ENCODE measurements at regions not wholly inside any gene's neighbourhood (a gene's known extent, or its start where the extent isn't known, plus 50 kb on each side); places are given as distances from the start of the nearest gene placed in this dataset.

DNA sequence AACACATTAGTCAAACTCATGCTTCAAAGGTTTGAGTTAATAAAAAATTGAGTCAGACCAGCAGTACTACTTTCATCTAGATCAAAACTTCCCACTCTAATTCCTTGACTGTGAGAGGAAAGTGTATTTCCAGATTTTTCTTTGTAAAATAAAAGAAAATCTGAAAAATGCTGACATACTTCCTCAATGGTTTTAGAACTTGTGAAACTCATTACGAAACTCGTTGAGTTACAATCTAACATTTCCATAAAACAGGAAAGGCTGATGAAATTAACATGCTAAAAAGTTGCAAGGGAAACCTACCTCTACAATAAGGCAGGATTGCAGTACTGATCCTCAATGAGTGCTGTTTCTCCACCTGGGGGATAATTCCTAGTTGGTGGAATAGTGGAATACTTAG lies 217.8 kb upstream of the HCCS start:
- FAIRE-seq (no peak), DNase-seq (ENCODE audit: insufficient read length, low spot score) (no peak)

DNA sequence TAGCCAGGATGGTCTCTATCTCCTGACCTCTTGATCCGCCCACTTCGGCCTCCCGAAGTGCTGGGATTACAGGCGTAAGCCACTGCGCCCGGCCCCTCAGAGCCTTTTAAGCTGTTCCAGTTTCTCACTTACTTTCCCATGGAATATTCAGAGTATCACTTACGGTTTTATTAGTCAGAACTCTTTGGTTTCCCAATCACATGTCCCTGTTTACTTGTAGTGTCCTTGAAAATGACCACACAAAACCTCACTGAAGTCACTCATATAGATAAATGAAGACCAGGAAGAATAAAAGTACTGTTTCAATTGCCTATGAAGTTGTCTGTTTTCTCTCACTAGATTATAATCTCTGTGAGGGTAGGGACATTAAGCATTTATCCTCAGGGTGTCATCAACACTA lies 217.2 kb upstream of the HCCS start:
- FAIRE-seq (no peak), DNase-seq (ENCODE audit: insufficient read length, low spot score) (no peak)

DNA sequence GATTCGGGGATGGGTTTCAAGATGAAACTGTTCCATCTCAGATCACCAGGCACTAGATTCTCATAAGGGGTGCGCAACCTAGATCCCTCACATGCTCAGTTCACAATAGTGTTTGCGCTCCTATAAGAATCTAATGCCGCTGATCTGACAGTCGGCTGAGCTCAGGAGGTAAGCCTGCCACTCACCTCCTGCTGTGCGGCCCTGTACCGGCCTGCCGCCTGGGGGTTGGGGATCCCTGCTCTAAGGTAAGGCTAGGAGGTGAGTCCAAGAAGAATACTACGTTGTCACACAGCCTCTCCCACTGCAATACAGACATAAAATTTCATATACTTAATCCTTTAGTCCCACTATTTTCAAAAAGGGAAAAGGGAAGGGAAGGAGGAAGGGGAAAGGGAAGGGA lies 213.4 kb upstream of the HCCS start:
- DNase-seq (ENCODE audit: insufficient read length, low spot score) = no peak
- FAIRE-seq = no peak

DNA sequence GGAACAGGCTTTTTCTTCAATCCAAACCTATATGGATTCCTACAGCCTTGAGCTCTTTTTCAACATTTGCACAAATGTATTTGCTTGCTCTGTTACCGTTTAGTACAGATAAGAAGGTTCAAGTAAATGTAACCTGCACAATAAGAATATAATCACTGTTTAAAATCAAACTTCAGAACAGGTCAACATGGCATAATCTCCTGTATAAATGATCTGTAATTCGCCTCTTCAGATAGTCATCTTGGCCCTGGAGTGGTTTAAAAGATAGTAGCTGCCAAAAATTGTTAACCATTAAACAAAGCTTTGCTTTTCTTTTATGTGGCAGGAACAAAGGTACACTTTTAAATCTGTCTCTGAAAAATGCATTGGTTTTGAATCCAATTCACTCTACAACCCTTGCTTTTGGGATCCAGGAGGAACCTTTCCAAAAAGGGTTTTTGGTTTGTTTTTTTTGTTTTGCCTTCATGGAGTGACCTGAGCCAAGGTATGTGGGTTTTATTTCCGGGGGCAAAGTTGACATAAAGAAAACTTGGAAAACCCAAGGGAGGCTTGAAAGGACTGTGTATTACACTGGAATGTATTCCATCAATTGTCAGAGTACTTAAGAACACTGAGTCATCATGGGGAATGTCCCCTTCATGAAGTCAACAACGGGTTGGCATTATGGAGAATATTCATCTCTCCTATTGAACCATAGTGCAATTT lies 210.4 kb upstream of the HCCS start:
- peak; percentile 21 for DNase-seq (ENCODE audit: insufficient read length, low spot score)
- no peak for FAIRE-seq

DNA sequence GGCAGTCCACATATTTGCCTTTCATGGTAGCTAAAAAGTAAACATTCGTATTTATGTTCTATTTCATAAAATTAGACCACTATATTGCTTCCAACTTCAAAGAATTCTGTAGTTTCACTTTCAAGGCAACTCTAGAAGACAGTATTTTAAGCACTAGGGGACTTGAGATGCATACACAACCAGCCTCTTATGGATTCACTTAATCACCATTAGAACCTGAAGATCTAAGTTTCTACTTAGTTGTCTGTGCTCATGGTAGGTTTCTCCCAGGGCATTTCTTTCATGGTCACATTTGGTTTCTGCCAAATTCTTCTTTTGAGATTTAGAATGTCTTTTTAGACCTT lies 209.9 kb upstream of the HCCS start:
- FAIRE-seq = no peak
- no peak for DNase-seq (ENCODE audit: insufficient read length, low spot score)

DNA sequence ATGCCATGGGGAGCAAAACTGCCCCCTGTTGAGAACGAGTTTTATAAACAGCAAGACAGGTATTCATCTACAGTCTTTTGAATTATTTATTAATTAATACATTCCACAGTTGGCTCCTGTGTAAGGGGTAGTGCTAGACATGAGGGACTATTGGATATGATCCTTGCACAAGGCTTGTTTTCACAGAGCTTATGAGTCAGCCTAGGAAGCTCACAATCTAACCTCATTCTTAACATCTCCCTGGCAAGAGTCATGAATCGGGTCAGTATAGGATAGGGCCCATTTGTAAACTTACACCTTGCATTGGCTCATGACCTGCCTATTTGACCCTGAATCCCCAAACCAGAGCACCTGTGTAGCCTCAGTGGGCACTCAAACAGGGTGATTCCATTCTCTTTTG lies 209.1 kb upstream of the HCCS start:
- DNase-seq (ENCODE audit: insufficient read length, low spot score) (no peak), FAIRE-seq (no peak)

DNA sequence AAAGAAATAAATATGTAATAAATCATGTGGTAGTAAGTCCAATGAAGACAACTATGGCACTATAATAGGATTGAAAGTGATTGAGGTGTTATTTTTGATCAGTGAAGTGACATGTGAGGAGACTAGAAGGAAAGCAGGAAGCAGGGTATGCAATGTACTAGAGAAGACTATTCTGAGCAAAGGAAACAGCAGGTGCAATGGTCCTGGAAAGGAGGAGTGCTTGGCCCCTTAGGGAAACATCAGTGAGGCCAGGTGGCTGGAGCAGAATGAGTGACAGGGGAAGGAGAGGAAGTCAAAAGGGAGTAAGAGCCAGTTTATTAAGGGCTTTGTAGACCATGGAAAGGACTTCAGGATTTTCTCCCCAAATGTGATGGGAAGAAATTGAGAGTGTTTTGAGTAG lies 207.6 kb upstream of the HCCS start:
- no peak for FAIRE-seq
- DNase-seq (ENCODE audit: insufficient read length, low spot score) = no peak

DNA sequence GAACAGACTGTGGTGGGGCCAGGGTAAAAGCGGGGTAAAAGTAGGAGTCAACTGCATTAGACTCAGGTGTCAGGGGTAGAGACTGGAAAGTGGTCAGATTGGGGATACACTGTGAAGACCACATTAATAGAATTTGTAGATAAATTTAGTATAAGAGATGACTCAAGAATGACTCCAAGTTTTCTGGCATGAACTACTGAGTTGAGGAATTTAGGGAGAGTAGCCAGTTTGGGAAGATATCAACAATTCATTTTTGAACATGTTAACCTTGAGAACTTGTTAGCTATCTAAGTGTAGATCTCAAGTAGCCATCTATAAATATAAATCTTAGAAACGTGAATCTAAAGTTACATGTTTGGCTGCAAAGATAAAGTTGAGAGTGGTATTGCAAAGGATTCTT lies 206.9 kb upstream of the HCCS start:
- no peak for FAIRE-seq
- no peak for DNase-seq (ENCODE audit: insufficient read length, low spot score)

DNA sequence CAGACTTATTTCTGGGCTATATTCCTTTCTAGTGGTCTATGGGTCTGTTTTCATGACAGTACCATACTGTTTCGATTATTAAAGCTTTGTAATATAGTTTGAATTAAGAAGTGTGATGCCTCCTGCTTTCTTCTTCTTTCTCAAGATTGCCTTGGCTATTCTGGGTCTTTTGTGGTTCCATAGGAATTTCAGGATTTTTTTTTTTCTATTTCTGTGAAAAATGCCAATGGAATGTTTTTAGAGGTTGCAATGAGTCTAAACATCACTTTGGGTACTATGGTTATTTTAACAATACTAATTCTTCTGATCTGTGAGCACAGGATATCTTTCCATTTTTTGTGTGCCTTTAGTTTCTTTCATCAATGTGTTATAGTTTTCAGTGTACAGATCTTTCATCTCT lies 204.3 kb upstream of the HCCS start:
- FAIRE-seq (no peak), DNase-seq (ENCODE audit: insufficient read length, low spot score) (no peak)

DNA sequence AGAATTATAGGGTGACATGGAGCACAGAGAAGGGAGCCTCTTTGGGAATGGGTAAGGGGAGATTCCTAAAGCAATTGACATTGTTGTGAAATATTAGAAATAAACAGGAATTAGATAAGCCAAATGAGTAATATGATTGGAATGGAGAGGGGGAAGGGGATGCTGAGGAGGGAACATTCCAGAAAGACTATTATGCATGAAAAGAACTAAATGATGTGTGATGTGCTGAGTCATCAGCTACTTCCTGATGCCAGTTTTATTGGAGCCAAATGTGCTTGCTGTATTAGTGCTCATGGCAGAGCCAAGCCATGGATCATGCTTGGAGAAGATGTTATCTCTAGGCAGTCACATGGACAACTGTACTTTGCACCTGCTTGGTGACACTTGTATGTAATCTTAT lies 189.0 kb upstream of the HCCS start:
- peak; percentile 28 for DNase-seq (ENCODE audit: insufficient read length, low spot score)
- FAIRE-seq = peak; percentile 31

DNA sequence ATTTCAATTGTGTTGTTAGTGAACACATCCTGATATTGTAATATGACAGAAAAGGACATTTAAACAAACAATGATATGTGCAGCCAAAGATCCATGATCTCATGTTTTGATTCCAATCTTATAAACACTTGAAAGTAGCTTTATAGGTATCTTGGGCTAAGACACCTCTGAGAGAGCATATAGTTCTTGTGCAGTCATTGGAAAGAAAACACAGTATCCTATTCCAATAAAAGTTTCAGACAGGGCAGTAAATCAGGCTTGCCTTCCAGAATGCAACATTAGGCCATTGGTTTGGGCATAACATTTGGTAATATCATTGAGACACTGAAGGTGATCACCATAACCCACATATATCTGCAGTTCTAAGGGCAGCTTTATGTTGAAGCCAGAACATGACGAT lies 188.3 kb upstream of the HCCS start:
- FAIRE-seq = no peak
- DNase-seq (ENCODE audit: insufficient read length, low spot score) = no peak

DNA sequence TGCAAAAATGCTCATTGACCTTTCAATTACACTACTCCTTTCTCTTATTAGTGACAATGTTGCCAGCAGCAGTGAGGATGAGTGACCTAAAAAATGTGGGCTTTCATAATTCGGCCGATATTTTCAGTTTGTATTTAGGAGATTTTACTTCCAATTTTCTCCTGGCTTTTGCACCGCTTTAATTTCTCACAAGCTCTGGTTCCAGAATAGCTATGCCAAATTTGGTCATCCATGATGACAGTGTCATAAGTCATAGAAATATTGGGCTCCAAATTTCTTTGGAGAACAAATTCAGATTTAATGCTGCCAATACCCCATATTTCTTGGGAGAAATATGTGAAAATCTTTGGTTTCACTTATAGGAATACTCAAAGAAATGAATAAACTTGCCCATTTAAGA lies 187.7 kb upstream of the HCCS start:
- DNase-seq (ENCODE audit: insufficient read length, low spot score) = no peak

DNA sequence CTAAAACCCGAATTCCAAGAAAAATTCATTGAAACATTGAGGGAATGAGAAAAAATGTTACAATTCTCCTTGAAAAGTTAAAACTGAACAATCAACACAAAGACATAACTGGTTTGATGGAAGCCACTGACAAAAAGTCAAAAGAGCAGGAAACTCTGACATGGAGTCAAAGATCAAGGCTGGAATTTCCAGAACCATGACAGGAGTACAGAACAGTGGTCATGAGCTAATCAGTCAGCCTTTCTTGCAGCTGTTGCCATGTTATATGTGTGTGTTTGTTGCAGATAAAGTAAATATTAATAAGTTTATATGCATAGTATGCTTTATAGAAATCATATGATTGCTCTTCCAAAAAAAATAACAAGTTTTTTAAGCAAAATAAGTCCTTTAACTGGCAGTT lies 184.7 kb upstream of the HCCS start:
- no peak for DNase-seq (ENCODE audit: insufficient read length, low spot score)
- FAIRE-seq = no peak

More for the DNA sequence above, 187.7 kb upstream of the HCCS start:
- FAIRE-seq = no peak

DNA sequence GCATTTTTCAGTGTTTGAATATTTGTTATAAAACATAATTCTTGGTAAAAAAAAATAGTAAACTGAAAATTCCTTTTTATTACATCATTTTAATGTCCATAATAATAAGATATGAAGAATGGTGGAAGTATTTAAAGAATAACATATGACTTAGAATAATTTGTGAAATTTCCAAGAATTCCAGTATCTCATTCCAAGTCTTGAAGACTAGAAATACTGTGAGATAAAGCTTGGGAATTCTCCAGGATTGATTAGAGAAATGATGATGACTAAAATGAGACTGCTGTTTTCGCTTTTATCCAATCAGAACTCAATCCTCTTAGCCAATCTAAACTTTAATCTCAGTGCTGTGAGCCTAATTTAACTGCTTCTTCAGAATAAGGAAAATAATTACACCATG lies 184.2 kb upstream of the HCCS start:
- no peak for DNase-seq (ENCODE audit: insufficient read length, low spot score)
- no peak for FAIRE-seq

DNA sequence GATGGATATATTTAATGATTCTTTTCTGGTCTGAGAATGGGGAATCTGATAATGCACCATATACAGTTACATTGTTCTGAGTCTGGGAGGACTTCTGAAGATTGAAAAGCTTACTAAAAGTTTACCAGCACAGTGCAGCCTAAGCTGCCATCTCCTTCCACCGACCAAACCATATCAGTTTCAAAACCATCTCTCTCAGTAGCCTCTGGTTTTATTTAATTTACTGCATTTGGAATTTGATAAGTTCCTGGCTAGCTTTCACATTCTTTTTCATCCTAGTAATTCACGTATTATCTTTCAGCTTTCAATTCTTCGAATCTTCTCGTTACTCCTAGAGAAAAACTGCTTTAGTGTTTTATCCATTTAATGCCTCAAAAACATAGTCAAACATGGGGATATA lies 181.4 kb upstream of the HCCS start:
- FAIRE-seq = no peak

DNA sequence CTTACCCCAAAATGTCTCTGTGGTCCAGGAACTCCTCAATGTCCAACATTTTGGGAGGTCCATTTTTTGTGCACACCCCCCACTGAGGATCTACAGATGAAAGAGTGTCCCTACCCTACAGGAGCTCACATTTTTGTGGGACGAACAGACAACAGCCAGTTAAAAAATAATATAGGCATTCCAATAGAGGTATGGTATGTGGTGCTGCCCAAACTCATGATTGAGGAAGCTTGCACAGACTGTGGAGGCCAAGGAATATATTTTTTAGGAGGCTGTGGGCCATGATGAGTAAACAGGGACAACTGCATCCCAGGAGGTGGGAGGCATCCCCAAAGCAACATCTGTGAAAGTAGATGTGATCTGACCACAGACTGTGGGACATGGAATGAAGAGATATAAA lies 181.0 kb upstream of the HCCS start:
- FAIRE-seq (no peak), DNase-seq (ENCODE audit: insufficient read length, low spot score) (no peak)

More for the DNA sequence above, 181.4 kb upstream of the HCCS start:
- DNase-seq (ENCODE audit: insufficient read length, low spot score) = no peak

DNA sequence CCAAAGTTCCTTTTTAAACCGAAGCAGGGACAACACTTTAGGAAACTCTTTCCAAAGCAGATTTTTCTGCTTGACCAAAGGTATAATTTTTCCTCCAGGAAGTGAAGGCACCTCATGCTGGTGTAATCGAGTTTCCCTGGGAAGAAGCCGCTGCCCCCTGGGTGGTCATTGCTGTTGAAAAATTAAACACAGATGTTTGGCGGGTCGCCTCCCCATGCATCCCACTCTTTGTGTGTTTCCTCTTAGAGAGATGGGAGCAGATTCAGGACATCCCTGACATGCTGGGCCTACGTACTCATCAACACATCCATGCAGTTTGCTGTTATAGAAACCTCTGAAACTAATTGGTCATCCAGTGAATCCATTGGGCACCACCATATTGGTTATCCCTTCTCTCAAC lies 179.2 kb upstream of the HCCS start:
- no peak for DNase-seq (ENCODE audit: insufficient read length, low spot score)
- no peak for FAIRE-seq

DNA sequence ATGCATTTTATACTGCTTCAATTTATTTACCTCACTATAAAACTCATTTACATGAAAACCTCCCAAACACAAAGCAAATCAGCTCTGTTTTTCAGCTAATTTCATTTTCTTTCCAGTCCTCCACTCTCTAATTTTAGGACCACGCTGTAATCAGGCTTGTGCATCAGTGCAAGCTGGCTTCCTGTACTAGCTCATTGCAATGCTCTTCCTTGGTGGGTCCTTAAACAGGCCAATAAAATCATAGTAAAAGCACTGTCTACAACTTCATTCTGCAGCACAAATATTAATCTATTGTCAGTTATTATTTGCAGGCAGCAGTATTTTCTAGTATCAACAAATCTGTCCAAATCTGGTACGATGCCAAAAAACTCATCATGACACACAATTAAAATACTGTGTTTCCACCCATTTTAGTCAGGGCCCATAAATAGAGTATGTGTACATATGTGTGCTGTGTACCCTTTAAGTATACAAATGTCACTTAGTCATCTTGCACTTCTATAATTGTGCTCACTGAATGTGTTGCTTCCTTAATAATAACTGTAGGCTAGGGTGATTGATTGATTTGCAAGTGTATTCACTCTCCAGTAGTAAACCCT lies 178.2 kb upstream of the HCCS start:
- FAIRE-seq (no peak), DNase-seq (ENCODE audit: insufficient read length, low spot score) (no peak)

DNA sequence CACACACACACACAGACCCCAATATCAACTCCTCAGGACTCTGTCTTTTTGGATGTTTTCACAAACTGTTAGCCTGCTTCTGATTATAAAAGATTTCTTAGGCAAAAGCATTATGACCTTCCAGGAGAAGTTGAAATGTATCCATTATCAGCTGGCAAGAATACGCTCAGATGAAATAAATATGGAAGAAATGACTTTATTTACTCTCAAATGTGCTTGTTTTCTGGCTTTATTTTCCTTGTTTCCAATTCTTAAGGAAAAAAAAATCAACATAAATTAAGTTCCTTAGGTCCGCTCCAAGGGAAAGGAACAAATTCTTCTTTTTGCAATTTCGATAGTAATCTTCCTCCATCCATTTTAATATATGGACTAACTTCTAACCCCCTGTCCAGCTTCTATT lies 175.6 kb upstream of the HCCS start:
- FAIRE-seq = no peak
- no peak for DNase-seq (ENCODE audit: insufficient read length, low spot score)

DNA sequence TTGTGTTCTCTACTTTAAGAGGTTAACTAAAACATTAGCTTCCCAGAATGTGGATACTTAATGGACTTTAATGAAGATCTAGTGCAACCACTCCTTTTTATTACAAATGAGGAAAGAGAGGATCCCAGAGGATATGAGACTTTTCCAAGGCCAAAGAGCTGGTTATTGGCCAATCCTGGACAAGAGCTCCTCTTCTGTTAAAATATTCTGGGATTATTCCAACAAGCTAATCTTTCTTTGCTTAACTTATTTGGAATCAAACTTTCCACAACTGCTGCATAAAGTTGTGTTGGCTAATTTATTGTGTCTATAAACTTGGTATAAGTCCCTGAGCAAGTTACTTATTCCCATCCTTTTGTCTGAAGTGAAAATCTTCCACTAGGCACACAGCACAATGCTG lies 174.2 kb upstream of the HCCS start:
- DNase-seq (ENCODE audit: insufficient read length, low spot score) (no peak), FAIRE-seq (no peak)

DNA sequence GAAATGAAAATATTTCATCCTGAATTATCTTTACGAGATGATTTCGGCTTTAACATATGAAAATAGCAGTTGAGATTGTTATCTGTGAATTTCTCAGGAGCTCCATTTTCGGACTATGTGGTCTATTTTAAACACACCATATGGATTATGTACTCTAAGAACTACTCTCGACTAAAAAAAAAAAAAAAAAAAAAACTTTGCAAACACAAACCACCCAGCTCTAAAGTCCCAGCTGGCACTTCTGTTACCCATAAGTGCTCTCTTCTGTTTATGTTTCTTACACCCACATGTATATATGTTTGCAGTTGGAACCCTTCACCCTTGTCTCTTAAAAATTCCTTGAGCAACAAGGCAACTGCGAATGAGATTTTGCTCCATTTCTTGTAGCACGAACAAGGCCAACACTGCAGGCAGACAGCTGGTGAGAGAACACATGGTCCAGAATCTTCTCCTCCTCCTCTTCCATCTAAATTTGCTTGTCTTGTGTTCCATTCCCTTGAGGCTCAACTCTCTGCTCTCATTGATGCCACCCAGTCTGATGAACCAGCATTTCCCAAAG lies 172.7 kb upstream of the HCCS start:
- DNase-seq (ENCODE audit: insufficient read length, low spot score) (no peak), FAIRE-seq (no peak)

DNA sequence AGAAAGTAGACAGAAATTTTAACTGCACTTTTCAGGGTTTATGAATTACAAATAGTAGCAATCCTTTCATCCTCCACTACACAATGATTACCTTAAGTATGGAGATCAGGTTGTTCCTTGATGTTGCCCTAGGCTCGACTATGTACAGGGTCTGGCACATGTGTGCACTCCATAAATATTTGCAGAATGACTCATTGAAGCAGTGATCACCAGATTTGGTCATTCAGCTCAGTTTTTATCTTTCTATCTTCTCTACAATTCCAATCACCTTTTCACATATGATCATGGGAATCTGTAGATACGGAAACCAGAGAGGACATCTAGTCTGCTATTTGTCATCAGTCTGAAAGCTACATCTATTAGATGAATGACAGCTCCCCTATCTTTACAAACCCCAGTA lies 171.7 kb upstream of the HCCS start:
- DNase-seq (ENCODE audit: insufficient read length, low spot score) (no peak), FAIRE-seq (no peak)

Measured in HTR-8/SVneo (cell line).